Right atrium auricular region (tissue), 2 donors: ENCODE measurements at regions not wholly inside any gene's neighbourhood (a gene's known extent, or its start where the extent isn't known, plus 50 kb on each side); places are given as distances from the start of the nearest gene placed in this dataset.
"Not testable (repeated sequence)": the region's sequence is repeated elsewhere in the genome, so short reads cannot be mapped to it uniquely, and the experiment has no call there.

ENCODE experiments used
- DNase-seq: peaks from one replicate; pipeline ENCODE4 v3.0.0-alpha.2; 2019; ENCODE audit warnings: low spot score
- H3K27ac ChIP-seq, 2 donors: fragments of 200-600 bp; sonication (generic); 1 replicate in 1 of 2; 2 replicates in 1 of 2; pipeline ENCODE4 v1.5.1; 2016 to 2019
- H3K27me3 ChIP-seq, 2 donors: fragments of 200-600 bp; sonication (generic); one replicate each; pipeline versions ENCODE4 v1.5.1 to v1.6.0; 2017 to 2019
- H3K36me3 ChIP-seq: fragments of 200-600 bp; sonication (generic); one replicate; pipeline ENCODE4 v1.5.1; 2016
- H3K4me1 ChIP-seq, 2 donors: fragments of 200-600 bp; sonication (generic); one replicate each; pipeline versions ENCODE4 v1.5.1 to v1.6.0; 2017 to 2019
- H3K4me3 ChIP-seq, 2 donors: fragments of 200-600 bp; sonication (generic); 1 replicate in 1 of 2; 2 replicates in 1 of 2; pipeline ENCODE4 v1.5.1; 2017 to 2019; ENCODE audit warnings: mild to moderate bottlenecking in 1 of 2, moderate library complexity in 1 of 2
- H3K9me3 ChIP-seq, 2 donors: fragments of 200-600 bp; sonication (generic); one replicate each; pipeline ENCODE4 v1.5.1; 2019
- TF ChIP-seq, protein P1 (sequence below), 2 donors: fragments of 200-600 bp; sonication (generic); IDR thresholded peaks; one replicate each; pipeline ENCODE4 v1.5.1; 2019; ENCODE audit warnings: antibody characterized with exemption in 2 of 2

DNA sequence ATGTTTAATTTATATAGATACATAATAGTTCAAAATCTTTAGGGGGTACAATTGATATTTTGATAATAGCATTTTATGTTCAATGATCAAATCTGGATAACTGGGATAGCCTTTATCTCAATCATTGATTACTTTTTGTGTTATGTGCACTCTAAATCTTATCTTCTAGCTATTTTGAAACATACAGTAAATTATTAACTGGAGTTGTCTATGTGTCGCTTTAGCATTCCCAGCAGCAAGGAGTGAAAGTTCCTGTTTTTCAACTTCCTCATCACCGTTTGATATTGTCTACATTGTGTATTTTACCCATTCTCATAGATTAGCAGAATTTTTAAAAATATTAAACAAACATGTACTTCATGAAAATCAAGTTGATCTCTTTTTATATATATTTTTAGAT, 1207.4 kb downstream of the TMEM121 start:
- H3K27me3 ChIP-seq = no peaks in the 10 kb centered on the region
- TF ChIP-seq, protein P1, sequence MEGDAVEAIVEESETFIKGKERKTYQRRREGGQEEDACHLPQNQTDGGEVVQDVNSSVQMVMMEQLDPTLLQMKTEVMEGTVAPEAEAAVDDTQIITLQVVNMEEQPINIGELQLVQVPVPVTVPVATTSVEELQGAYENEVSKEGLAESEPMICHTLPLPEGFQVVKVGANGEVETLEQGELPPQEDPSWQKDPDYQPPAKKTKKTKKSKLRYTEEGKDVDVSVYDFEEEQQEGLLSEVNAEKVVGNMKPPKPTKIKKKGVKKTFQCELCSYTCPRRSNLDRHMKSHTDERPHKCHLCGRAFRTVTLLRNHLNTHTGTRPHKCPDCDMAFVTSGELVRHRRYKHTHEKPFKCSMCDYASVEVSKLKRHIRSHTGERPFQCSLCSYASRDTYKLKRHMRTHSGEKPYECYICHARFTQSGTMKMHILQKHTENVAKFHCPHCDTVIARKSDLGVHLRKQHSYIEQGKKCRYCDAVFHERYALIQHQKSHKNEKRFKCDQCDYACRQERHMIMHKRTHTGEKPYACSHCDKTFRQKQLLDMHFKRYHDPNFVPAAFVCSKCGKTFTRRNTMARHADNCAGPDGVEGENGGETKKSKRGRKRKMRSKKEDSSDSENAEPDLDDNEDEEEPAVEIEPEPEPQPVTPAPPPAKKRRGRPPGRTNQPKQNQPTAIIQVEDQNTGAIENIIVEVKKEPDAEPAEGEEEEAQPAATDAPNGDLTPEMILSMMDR (IDR thresholded peaks at IDR 0.05) = no peak
- no peak for DNase-seq
- H3K27ac ChIP-seq = no peak overlapping the region
- H3K9me3 ChIP-seq = no peaks in the 10 kb centered on the region
- no peaks in the 10 kb centered on the region for H3K4me1 ChIP-seq
- H3K4me3 ChIP-seq = no peak overlapping the region
- no peaks in the 10 kb centered on the region for H3K36me3 ChIP-seq

DNA sequence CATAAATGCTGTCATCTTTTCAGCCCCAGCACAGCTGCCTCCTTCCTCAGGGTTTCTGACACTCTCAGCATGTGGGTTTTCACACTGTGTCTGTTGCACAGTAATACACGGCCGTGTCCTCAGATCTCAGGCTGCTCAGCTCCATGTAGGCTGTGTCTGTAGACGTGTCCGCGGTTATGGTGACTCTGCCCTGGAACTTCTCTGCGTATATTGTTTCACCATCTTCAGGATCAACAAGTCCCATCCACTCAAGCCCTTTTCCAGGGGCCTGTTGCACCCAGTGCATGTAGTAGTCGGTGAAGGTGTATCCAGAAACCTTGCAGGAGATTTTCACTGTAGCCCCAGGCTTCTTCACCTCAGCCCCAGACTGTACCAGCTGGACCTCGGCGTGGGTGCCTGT, 1210.6 kb downstream of the TMEM121 start:
- Histone ChIP-seq H3K27me3 (no peaks in the 10 kb centered on the region), H3K4me1 (no peaks in the 10 kb centered on the region), H3K9me3 (no peaks in the 10 kb centered on the region), H3K4me3 (no peak overlapping the region), H3K27ac (no peak overlapping the region), H3K36me3 (no peaks in the 10 kb centered on the region)
- DNase-seq = no peak
- TF ChIP-seq, protein P1 (IDR thresholded peaks at IDR 0.05) = no peak

DNA sequence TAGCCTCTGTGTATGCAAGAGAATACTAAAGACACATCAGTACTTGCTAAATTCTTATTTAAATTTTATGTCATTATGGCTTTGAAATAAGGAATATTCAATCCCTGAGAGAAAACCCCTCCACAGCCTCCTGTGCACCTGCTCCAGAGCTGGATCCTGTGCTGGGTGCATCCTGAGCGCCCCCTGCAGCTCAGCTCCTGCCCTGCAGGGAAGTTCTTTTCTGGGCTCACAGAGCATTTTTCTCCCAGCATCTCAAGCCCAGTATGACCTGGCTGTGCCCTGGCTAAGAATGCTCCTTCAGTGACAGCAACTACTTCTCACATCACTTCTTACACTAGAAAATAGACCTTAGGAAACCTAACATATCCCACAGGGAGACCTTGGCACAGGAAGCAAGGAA, 1211.7 kb downstream of the TMEM121 start:
- H3K4me1 ChIP-seq = no peaks in the 10 kb centered on the region

DNA sequence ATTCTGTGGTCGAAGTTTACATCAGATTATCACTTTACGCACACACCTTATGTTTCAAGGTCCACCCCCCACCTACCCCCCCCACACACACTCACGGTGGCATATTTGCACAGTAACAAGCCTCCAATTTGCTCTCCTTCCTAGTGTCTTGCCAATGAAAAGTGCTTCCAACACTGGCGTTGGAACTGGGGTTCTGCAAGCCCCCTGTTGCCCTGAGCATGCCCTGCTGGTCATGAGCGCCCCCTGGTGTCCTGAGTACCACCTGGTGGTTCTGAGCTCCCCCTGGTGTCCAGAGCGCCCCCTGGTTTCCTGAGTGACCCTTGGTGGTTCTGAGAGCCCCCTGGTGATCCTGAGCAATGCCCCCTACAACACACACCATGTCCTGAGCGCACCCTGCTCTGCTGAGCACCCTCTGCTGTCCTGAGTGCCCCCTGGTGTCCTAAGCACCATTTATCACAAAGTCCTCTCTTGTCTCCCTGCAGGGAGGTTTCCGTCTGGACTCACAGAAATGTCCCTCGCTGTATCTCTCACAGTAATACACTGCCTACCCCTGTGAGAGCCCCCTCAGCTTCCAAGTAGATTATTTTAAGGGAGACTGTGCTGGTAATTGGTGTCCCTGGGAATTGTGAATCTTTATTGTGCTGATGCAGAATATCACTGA, 1212.3 kb downstream of the TMEM121 start:
- not testable (repeated sequence) for H3K27me3 ChIP-seq, H3K27ac ChIP-seq, H3K4me3 ChIP-seq, DNase-seq, H3K4me1 ChIP-seq, H3K9me3 ChIP-seq, H3K36me3 ChIP-seq

More for the DNA sequence above, 1211.7 kb downstream of the TMEM121 start:
- no peak for DNase-seq
- no peaks in the 10 kb centered on the region for H3K9me3 ChIP-seq
- no peaks in the 10 kb centered on the region for H3K36me3 ChIP-seq
- H3K27me3 ChIP-seq = no peaks in the 10 kb centered on the region
- TF ChIP-seq, protein P1 (IDR thresholded peaks at IDR 0.05) = no peak
- H3K4me3 ChIP-seq = no peak overlapping the region
- no peak overlapping the region for H3K27ac ChIP-seq

DNA sequence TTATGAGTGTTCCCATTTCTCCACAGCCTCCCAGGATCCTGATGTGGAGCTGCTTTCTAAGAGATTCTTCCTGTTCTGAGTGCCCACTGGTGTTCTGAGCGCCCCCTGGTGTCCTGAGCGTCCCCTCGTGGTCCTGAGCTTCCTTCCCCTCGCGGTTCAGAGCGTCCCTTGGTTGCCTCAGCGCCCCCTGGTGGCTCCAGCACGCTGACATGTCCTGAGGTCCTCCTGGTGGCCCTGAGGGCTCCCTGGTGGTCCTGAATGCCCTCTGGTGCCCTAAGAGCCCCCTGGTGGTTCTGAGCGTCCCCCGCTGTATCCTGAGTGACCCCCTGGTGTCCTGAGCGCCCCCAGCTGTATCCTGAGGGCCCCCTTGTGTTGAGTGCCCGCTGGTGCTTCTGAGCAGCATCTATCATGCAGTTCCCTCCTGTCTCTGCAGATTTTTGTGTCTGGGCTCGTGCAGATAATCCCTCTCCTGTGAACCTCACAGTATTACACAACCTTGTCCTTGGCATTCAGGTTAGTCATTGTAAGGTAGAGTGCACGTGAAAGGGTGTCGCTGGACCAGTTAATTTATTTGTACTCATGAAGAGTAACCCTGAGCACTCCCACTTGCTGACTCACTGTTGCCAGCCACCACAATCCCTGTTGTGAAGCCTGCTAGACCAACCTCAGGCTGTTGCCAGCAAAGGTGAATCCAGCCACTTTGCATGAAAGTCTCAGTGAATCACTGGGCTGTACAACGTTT, 1214.9 kb downstream of the TMEM121 start:
- not testable (repeated sequence) for DNase-seq, H3K4me1 ChIP-seq, H3K9me3 ChIP-seq, H3K27me3 ChIP-seq, H3K4me3 ChIP-seq, H3K27ac ChIP-seq, H3K36me3 ChIP-seq

DNA sequence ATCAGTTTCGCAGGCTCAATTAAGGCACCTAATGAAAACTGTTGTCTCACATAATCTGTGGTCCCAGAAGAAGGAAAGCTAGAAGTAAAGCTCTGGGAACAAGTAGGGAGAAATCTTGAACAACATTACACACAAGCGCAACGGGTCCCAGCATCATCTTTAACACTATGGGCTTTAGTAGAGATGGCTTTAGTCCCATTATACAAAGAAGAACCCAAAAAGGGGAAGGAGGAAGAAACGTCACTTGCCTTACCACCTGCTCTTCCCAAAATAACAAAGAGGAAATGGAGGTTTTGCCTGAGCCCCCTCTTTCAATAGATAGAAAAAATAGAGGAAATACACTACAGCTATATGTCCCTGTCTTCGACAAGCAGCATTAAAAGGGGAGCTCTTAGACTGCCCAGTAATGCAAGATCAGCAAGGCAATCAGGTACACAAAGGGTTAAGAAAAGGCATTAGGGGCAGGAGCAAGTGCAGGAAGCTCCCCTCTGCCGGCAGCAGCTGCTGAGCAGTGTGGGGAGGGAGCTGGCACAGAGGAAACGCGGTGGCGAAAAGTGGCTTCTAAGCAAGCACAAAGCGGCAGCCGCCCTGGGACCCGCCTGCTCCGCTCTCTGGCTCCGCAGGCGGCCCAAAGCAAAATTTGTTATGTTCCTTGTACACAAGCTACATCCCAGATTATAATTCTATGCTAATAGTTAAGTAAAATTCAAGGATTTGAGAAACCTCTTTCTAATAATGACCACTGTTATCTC, 1218.8 kb downstream of the TMEM121 start:
- not testable (repeated sequence) for H3K4me3 ChIP-seq, H3K4me1 ChIP-seq, H3K27me3 ChIP-seq, H3K27ac ChIP-seq, H3K9me3 ChIP-seq, H3K36me3 ChIP-seq, DNase-seq

DNA sequence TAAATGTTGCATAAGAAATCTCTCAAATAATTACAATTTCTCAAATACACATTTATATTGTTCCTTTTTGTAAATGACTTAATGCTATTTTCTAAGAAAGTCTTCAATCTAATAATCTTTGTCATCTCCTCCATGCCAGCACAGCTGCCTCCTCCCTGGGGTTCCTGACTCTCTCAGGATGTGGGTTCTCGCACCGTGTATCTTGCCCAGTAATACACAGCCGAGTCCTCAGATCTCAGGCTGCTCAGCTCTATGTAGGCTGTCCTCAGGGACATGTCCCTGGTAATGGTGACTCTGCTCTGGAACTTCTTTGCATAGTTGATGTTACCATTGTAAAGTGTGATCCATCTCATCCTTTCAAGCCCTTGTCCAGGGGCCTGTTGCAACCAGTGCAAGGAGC, 1223.7 kb downstream of the TMEM121 start:
- H3K27ac ChIP-seq, H3K27me3 ChIP-seq, H3K4me1 ChIP-seq, H3K9me3 ChIP-seq, DNase-seq, H3K4me3 ChIP-seq, H3K36me3 ChIP-seq: not testable (repeated sequence)

DNA sequence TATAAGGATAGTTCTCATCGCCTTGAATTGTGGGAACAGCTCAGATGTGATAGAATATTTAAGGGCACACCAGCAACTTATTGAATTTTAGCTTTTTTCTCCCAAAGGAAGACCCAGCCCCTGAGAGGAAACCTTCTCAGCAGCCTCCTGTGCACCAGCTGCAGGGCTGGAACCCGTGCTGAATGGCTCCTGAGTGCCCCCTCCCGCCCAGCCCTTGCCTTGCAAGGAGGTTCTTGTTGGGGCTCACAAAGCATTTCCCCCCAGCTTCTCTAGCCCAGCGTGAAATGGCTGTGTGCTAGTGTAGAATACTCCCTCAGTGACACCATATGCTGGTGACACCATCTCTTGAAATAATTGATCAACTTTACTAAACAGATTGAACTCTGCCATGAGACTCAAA, 1227.4 kb downstream of the TMEM121 start:
- H3K36me3 ChIP-seq, H3K4me1 ChIP-seq, H3K9me3 ChIP-seq, H3K27ac ChIP-seq, DNase-seq, H3K27me3 ChIP-seq, H3K4me3 ChIP-seq: not testable (repeated sequence)

DNA sequence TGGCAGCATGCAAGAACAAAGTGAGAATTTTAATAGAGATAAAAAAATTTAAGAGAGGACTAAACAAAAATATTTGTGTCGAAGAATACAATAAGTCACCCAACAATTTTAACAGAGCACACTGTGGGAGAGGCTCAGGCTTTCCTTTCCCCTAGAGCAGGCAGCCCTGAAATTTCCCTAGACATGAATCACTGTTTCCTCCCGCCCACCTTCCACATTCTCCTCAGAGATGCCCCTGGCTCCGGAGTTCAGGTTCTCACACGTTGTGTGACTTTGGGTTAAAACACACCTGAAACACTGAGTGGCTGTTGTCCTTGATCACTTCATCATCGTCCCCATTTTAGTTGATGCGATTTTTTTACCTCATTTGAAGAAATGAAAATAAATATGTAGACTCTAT, 1231.1 kb downstream of the TMEM121 start:
- not testable (repeated sequence) for DNase-seq, H3K4me3 ChIP-seq, H3K27me3 ChIP-seq

DNA sequence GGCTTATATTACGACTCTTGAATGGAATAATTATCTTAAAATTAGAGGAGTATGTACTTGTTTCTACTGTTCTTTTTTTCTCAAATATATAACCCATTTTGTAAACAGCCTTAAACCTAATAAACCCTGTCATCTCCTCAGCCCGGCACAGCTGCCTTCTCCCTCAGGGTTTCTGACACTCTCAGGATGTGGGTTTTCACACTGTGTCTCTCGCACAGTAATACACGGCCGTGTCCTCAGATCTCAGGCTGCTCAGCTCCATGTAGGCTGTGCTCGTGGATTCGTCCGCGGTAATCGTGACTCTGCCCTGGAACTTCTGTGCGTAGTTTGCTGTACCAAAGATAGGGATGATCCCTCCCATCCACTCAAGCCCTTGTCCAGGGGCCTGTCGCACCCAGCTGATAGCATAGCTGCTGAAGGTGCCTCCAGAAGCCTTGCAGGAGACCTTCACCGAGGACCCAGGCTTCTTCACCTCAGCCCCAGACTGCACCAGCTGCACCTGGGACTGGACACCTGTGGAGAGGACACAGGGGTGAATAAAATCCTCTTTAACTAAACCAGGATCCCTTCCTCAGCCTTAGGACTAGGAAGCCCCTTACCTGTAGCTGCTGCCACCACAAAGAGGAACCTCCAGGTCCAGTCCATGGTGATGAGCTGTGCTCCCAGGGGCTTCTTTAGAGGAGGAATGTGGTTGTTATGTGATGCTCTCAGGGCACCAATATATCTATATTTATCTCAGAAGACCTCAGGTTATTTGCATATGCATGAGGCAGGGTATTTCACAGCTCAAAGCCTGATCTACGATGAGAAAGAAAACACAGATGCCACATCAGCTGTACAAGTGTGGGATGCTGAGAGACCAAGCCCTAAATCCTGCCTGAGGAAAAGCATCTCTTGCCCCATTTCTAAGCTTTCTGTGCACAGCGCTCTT, 1235.8 kb downstream of the TMEM121 start:
- H3K27ac ChIP-seq, DNase-seq, H3K27me3 ChIP-seq, H3K4me3 ChIP-seq, H3K9me3 ChIP-seq, H3K4me1 ChIP-seq, H3K36me3 ChIP-seq: not testable (repeated sequence)

More for the DNA sequence above, 1231.1 kb downstream of the TMEM121 start:
- H3K27ac ChIP-seq, H3K9me3 ChIP-seq, H3K36me3 ChIP-seq, H3K4me1 ChIP-seq: not testable (repeated sequence)
